Stomach (tissue), 4 donors: ENCODE measurements at regions not wholly inside any gene's neighbourhood (a gene's known extent, or its start where the extent isn't known, plus 50 kb on each side); places are given as distances from the start of the nearest gene placed in this dataset.

ENCODE experiments used
- CTCF ChIP-seq, 7 experiments: fragments of 450-650 bp in 4 of 7; fragments of 200-600 bp in 3 of 7; sonication (generic) in 3 of 7; IDR thresholded peaks; one replicate each; pipeline ENCODE4 v1.5.1; 2016 to 2019; ENCODE audit warnings: antibody characterized with exemption in 7 of 7, control low read depth in 2 of 7, mild to moderate bottlenecking in 1 of 7
- POLR2A ChIP-seq, 4 donors: fragments of 450-650 bp; IDR thresholded peaks; one replicate each; pipeline ENCODE4 v1.6.1; 2016; ENCODE audit warnings: antibody characterized with exemption in 4 of 4, control low read depth in 2 of 4, mild to moderate bottlenecking in 1 of 4, moderate library complexity in 1 of 4

GRCh38 chr5:162641142-162641813 is 573.7 kb downstream of the GABRG2 start:
- no peak for TF ChIP-seq CTCF (IDR thresholded peaks at IDR 0.05)
- TF ChIP-seq POLR2A (IDR thresholded peaks at IDR 0.05) = no peak
